IMR-90 (cell line): ENCODE measurements at regions not wholly inside any gene's neighbourhood (a gene's known extent, or its start where the extent isn't known, plus 50 kb on each side); places are given as distances from the start of the nearest gene placed in this dataset.

Experiments used
- ATAC-seq: fragments of 200-7000 bp; cut with Tn5 transposase; 2 replicates; pipeline ENCODE4 v1.9.1; 2020; ENCODE audit warnings: low read depth, mild to moderate bottlenecking, moderate library complexity
- BruUV-seq: library from RNA; stranded (reverse); fragments of 400-500 nt; replicated peaks from 2 replicates; lab custom pipeline; 2021; lab: Mats Ljungman, UMichigan
- CTCF ChIA-PET: fragments of 300-600 bp; formaldehyde crosslinking; extraction: SDS; loops from one replicate; lab custom pipeline; 2021; ENCODE audit warnings: antibody characterized with exemption; lab: Yijun Ruan, JAX
- POLR2A ChIA-PET: fragments of 300-600 bp; sonication (Branson Sonifier 250); formaldehyde crosslinking; loops from one replicate; lab custom pipeline; 2022; ENCODE audit warnings: antibody characterized with exemption; ENCODE audit not compliant: unreplicated experiment; lab: Charles Lee
- DNase-seq: peaks from one replicate; pipeline ENCODE4 v3.0.0; 2013
- H2AFZ ChIP-seq: replicated peaks from 2 replicates; pipeline ENCODE3; 2013; ENCODE audit warnings: low read length, mild to moderate bottlenecking; ENCODE audit not compliant: poor library complexity
- H2AK5ac ChIP-seq: 2 replicates; pipeline ENCODE4 v1.6.1; 2013; ENCODE audit warnings: low read depth, low read length, inconsistent platforms
- H2AK9ac ChIP-seq: replicated peaks from 2 replicates; pipeline ENCODE3; 2013; ENCODE audit warnings: mild to moderate bottlenecking, low read depth, low read length, moderate library complexity; ENCODE audit not compliant: poor library complexity
- H2BK120ac ChIP-seq: 2 replicates; pipeline ENCODE4 v1.6.1; 2013; ENCODE audit warnings: low read depth, low read length, inconsistent platforms
- H2BK15ac ChIP-seq: 3 replicates; pipeline ENCODE4 v1.6.1; 2013; ENCODE audit warnings: low read depth, low read length, inconsistent platforms
- H2BK20ac ChIP-seq: 2 replicates; pipeline ENCODE4 v1.6.1; 2013; ENCODE audit warnings: low read depth, mild to moderate bottlenecking, inconsistent platforms, low read length, moderate library complexity
- H2BK5ac ChIP-seq: 2 replicates; pipeline ENCODE4 v1.6.1; 2013; ENCODE audit warnings: mild to moderate bottlenecking, low read depth, low read length, inconsistent platforms; ENCODE audit not compliant: poor library complexity, severe bottlenecking
- H3K14ac ChIP-seq: replicated peaks from 2 replicates; pipeline ENCODE4 v1.6.1; 2013; ENCODE audit warnings: low read depth, low read length, inconsistent platforms
- H3K18ac ChIP-seq: 2 replicates; pipeline ENCODE4 v1.6.1; 2013; ENCODE audit warnings: low read depth, low read length, control low read depth
- H3K23ac ChIP-seq: 2 replicates; pipeline ENCODE4 v1.6.1; 2013; ENCODE audit warnings: low read depth, low read length, inconsistent platforms
- H3K27ac ChIP-seq: 2 replicates; pipeline ENCODE4 v1.5.1; 2013; ENCODE audit warnings: mild to moderate bottlenecking, control low read depth, low read length; ENCODE audit not compliant: insufficient read depth
- H3K27me3 ChIP-seq: 2 replicates; pipeline ENCODE4 v1.6.1; 2013; ENCODE audit warnings: low read length; ENCODE audit not compliant: control insufficient read depth, insufficient read depth
- H3K36me3 ChIP-seq: 2 replicates; pipeline ENCODE4 v1.6.1; 2013; ENCODE audit warnings: low read length, mixed read lengths; ENCODE audit not compliant: control insufficient read depth, insufficient read depth
- H3K4ac ChIP-seq: 2 replicates; pipeline ENCODE4 v1.6.1; 2013; ENCODE audit warnings: low read depth, low read length, inconsistent platforms
- H3K4me1 ChIP-seq: 2 replicates; pipeline ENCODE4 v1.6.1; 2013; ENCODE audit warnings: low read length, mixed read lengths; ENCODE audit not compliant: control insufficient read depth, insufficient read depth
- H3K4me2 ChIP-seq: 2 replicates; pipeline ENCODE4 v1.6.1; 2013; ENCODE audit warnings: low read depth, mild to moderate bottlenecking, control low read depth, low read length, moderate library complexity
- H3K4me3 ChIP-seq: 2 replicates; pipeline ENCODE4 v1.5.1; 2013; ENCODE audit warnings: low read depth, mild to moderate bottlenecking, control low read depth, low read length, moderate library complexity; ENCODE audit not compliant: insufficient read depth
- H3K56ac ChIP-seq: 2 replicates; pipeline ENCODE4 v1.6.1; 2013; ENCODE audit warnings: low read length, inconsistent platforms; ENCODE audit not compliant: insufficient read depth; ENCODE audit errors: extremely low read depth
- H3K79me1 ChIP-seq, 2 experiments: 2 replicates each; pipeline ENCODE4 v1.6.1; 2013; ENCODE audit warnings: low read length in 2 of 2, inconsistent platforms in 1 of 2, low read depth in 1 of 2
- H3K9ac ChIP-seq: 2 replicates; pipeline ENCODE4 v1.6.1; 2013; ENCODE audit warnings: low read depth, low read length, control low read depth
- H3K9me1 ChIP-seq: 2 replicates; pipeline ENCODE4 v1.6.1; 2013; ENCODE audit warnings: low read length, inconsistent platforms; ENCODE audit not compliant: insufficient read depth
- H3K9me3 ChIP-seq: 2 replicates; pipeline ENCODE4 v1.6.1; 2013; ENCODE audit warnings: low read length; ENCODE audit not compliant: control insufficient read depth, insufficient read depth
- H4K20me1 ChIP-seq: 2 replicates; pipeline ENCODE4 v1.6.1; 2013; ENCODE audit warnings: low read length, inconsistent platforms; ENCODE audit not compliant: insufficient read depth
- H4K5ac ChIP-seq: 2 replicates; pipeline ENCODE4 v1.6.1; 2013; ENCODE audit warnings: mild to moderate bottlenecking, low read depth, low read length, control low read depth
- H4K8ac ChIP-seq, 2 experiments: 2 replicates each; pipeline ENCODE4 v1.6.1; 2013; ENCODE audit warnings: low read depth in 2 of 2, low read length in 2 of 2, control low read depth in 1 of 2, inconsistent platforms in 1 of 2
- H4K91ac ChIP-seq: 2 replicates; pipeline ENCODE4 v1.6.1; 2013; ENCODE audit warnings: low read depth, low read length, inconsistent platforms; ENCODE audit not compliant: insufficient read depth
- BHLHE40 ChIP-seq: fragments of 150-350 bp; IDR thresholded peaks from 2 replicates; pipeline ENCODE4 v1.6.1; 2016; ENCODE audit warnings: mild to moderate bottlenecking, low read depth, low read length
- CEBPB ChIP-seq: IDR thresholded peaks from 2 replicates; pipeline ENCODE4 v1.6.1; 2012; ENCODE audit warnings: low read depth, low read length, improper control_type of control experiment
- CHD1 ChIP-seq: IDR thresholded peaks from 2 replicates; pipeline ENCODE4 v1.6.1; 2012; ENCODE audit warnings: low read depth, low read length, improper control_type of control experiment
- CTCF ChIP-seq: conservative IDR thresholded peaks from 2 replicates; pipeline ENCODE4 v1.5.1; 2012; ENCODE audit warnings: mild to moderate bottlenecking, low read depth, low read length, improper control_type of control experiment
- FOS ChIP-seq: fragments of 150-350 bp; IDR thresholded peaks from 2 replicates; pipeline ENCODE4 v1.6.1; 2016; ENCODE audit warnings: low read depth, low read length
- MAFK ChIP-seq: IDR thresholded peaks from 2 replicates; pipeline ENCODE4 v1.6.1; 2012; ENCODE audit warnings: low read depth, low read length, improper control_type of control experiment
- MAZ ChIP-seq: IDR thresholded peaks from 2 replicates; pipeline ENCODE4 v1.6.1; 2012; ENCODE audit warnings: low read depth, mild to moderate bottlenecking, low read length, improper control_type of control experiment, moderate library complexity, borderline replicate concordance
- MXI1 ChIP-seq: IDR thresholded peaks from 2 replicates; pipeline ENCODE4 v1.6.1; 2012; ENCODE audit warnings: low read depth, mild to moderate bottlenecking, low read length, moderate library complexity, borderline replicate concordance
- NFE2L2 ChIP-seq: fragments of 150-350 bp; IDR thresholded peaks from 2 replicates; pipeline ENCODE4 v1.6.1; 2016; ENCODE audit warnings: low read depth, mild to moderate bottlenecking, low read length
- POLR2A ChIP-seq: IDR thresholded peaks from 2 replicates; pipeline ENCODE4 v1.6.1; 2012; ENCODE audit warnings: mild to moderate bottlenecking, low read depth, low read length
- RAD21 ChIP-seq: IDR thresholded peaks from 2 replicates; pipeline ENCODE4 v1.6.1; 2012; ENCODE audit warnings: low read length, improper control_type of control experiment
- RCOR1 ChIP-seq: IDR thresholded peaks from 2 replicates; pipeline ENCODE4 v1.6.1; 2012; ENCODE audit warnings: mild to moderate bottlenecking, low read length, improper control_type of control experiment; ENCODE audit not compliant: insufficient replicate concordance
- RFX5 ChIP-seq: IDR thresholded peaks from 2 replicates; pipeline ENCODE4 v1.8.0; 2012; ENCODE audit warnings: low read depth, mild to moderate bottlenecking, low read length, moderate library complexity
- SMC3 ChIP-seq: fragments of 150-350 bp; IDR thresholded peaks from 2 replicates; pipeline ENCODE4 v1.6.1; 2016; ENCODE audit warnings: low read depth, mild to moderate bottlenecking, antibody characterized with exemption, low read length, moderate library complexity
- USF2 ChIP-seq: fragments of 150-350 bp; IDR thresholded peaks from 2 replicates; pipeline ENCODE4 v1.6.1; 2017; ENCODE audit warnings: mild to moderate bottlenecking, antibody characterized with exemption, low read length, low read depth
- WGBS, 2 experiments: methylation state at CpG; one replicate each; pipeline versions ENCODE4 v1.1.5 to v1.1.7; 2013; ENCODE audit warnings: missing lambda C conversion rate in 2 of 2; ENCODE audit not compliant: insufficient read length in 1 of 2; ENCODE audit errors: extremely low coverage in 2 of 2; 5-methylcytosine and 5-hydroxymethylcytosine counted together
- dilution Hi-C: fragments of 300-500 bp; cut with HindIII; formaldehyde crosslinking; loops from one replicate; pipeline ENCODE4 v1.14.3; 2018; ENCODE audit warnings: low sequenced_read_pairs; ENCODE audit not compliant: unreplicated experiment
- in situ Hi-C: fragments of 300-500 bp; cut with MboI; formaldehyde crosslinking; loops from 3 replicates; pipeline ENCODE4 v1.14.3; 2019; ENCODE audit warnings: low sequenced_read_pairs, inconsistent platforms, mixed read lengths
- intact Hi-C: fragments of 100-400 bp; cut with micrococcal nuclease; formaldehyde crosslinking; loops from 2 replicates; pipeline ENCODE4 v1.10.0; 2022
- TF ChIP-seq, protein P1 (sequence below): fragments of 150-350 bp; IDR thresholded peaks from 2 replicates; pipeline ENCODE4 v1.6.1; 2016; ENCODE audit warnings: low read depth, mild to moderate bottlenecking, low read length, moderate library complexity, borderline replicate concordance

DNA sequence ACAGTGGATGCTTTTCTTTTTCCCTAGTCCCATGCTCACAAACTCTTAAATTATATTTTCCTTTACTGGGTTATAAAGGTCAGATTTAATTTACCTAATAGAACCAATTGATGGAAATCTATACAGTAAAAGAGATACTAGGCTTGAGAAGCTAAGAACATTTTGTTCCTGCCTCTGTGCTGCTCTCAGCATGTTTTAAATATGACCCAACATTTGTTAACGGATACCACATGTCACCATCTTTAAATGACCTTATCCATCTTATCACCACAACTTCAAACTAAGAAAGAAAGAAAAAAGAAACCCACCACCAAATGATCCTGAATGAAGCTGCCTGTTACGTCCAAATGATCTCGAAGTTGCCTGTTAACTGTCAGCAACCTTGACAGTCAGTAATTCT lies 334.7 kb upstream of the ZNF608 start:
- no peak overlapping the region for H3K23ac ChIP-seq
- no peak overlapping the region for H2AK9ac ChIP-seq
- H4K20me1 ChIP-seq = no peaks in the 10 kb centered on the region
- no peak overlapping the region for H4K5ac ChIP-seq
- H2AFZ ChIP-seq = no peak overlapping the region
- no peak overlapping the region for H3K4ac ChIP-seq
- in situ Hi-C loops = no loop called here
- no peak overlapping the region for H3K4me3 ChIP-seq
- POLR2A ChIA-PET = no interaction called here
- no peak overlapping the region for H3K56ac ChIP-seq
- no peak overlapping the region for H4K8ac ChIP-seq
- no peak overlapping the region for H2BK120ac ChIP-seq
- CTCF ChIA-PET = no interaction called here
- dilution Hi-C loops = no loop called here
- WGBS, 2 experiments = no CpG with 5 or more reads among the region's 3 CpGs
- H3K9me1 ChIP-seq = no peaks in the 10 kb centered on the region
- no peak overlapping the region for H2BK20ac ChIP-seq
- H2AK5ac ChIP-seq = no peak overlapping the region
- no peak overlapping the region for H3K4me2 ChIP-seq
- ATAC-seq = no peak
- H3K27me3 ChIP-seq = no peaks in the 10 kb centered on the region
- H3K36me3 ChIP-seq = no peaks in the 10 kb centered on the region
- 0 out of 3 replicates have a peak overlapping the region, but pooled peaks have one; percentile 34 for H2BK15ac ChIP-seq
- H3K4me1 ChIP-seq = peaks cover 2% of the 10 kb centered on the region; the same call in 1 of the 2 replicates
- no peak overlapping the region for H3K27ac ChIP-seq
- no peaks in the 10 kb centered on the region for H3K79me1 ChIP-seq
- no peak overlapping the region for H3K14ac ChIP-seq
- no peak for DNase-seq
- TF ChIP-seq CEBPB (no peak), NFE2L2 (no peak), CTCF (no peak), MAFK (no peak), CHD1 (no peak), USF2 (no peak), POLR2A (no peak), RFX5 (no peak), SMC3 (no peak), RAD21 (no peak), FOS (no peak), MXI1 (no peak), BHLHE40 (no peak), RCOR1 (no peak), MAZ (no peak)
- TF ChIP-seq, protein P1, sequence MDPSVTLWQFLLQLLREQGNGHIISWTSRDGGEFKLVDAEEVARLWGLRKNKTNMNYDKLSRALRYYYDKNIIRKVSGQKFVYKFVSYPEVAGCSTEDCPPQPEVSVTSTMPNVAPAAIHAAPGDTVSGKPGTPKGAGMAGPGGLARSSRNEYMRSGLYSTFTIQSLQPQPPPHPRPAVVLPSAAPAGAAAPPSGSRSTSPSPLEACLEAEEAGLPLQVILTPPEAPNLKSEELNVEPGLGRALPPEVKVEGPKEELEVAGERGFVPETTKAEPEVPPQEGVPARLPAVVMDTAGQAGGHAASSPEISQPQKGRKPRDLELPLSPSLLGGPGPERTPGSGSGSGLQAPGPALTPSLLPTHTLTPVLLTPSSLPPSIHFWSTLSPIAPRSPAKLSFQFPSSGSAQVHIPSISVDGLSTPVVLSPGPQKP = no peak
- no peak overlapping the region for H3K18ac ChIP-seq
- H4K91ac ChIP-seq = no peak overlapping the region
- no peak overlapping the region for H3K9ac ChIP-seq
- no peak overlapping the region for H2BK5ac ChIP-seq
- no TSS peak for BruUV-seq
- no peaks in the 10 kb centered on the region for H3K9me3 ChIP-seq
- intact Hi-C loops = no loop called here
